Islet precursor cell (in vitro differentiated cells): ENCODE measurements at regions not wholly inside any gene's neighbourhood (a gene's known extent, or its start where the extent isn't known, plus 50 kb on each side); places are given as distances from the start of the nearest gene placed in this dataset.

Source experiments
- DNase-seq: peaks from one replicate; pipeline ENCODE4 v3.0.0-alpha.2; 2018

GRCh38 chr3:54020436-54020835, 101.9 kb upstream of the CACNA2D3 start:
- no peak for DNase-seq

- DNase-seq, result no peak
Measured at GRCh38 chr3:54014067-54014466, 108.3 kb upstream of the CACNA2D3 start.

GRCh38 chr3:54008744-54009143, 113.6 kb upstream of the CACNA2D3 start:
- no peak for DNase-seq

DNA sequence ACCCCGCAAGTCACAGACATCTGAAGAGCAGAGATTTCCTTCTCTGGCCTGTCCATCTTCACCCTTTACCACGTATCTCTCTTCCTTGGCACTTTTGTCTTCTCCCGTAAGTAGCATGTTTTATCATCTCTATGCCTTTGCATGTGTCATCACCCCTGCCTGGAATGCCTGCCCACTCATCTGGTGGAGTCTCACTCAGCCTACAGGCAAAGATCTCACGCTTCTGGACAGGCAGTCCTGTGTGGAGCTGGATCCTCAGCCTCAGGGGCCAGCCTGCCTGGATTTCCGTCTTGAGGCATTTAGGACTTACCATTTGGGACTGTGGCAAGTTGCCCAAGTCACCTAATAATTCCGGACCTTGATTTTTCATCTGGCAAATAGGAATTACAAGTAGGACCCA, 114.3 kb upstream of the CACNA2D3 start:
- DNase-seq, result peak; percentile 76

DNA sequence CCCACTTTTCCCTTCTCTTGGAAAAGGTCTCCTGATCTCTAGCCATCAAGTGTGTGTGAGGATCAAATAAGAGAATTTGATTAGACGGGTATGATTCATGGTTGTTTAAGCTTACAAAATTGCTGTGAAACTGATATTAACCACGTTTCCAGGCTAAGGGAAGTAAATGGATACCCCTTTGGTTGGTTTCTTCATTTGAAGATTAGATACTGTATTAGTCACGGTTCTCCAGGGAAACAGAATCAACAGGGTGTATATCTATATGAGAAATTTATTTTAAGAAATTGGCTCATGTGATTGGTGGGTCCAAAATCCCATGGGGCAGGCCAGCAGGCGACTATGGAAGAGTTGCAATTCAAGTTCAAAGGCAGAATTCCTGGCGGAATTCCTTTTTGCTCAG, 112.7 kb upstream of the SELENOK start:
- no peak for DNase-seq

DNA sequence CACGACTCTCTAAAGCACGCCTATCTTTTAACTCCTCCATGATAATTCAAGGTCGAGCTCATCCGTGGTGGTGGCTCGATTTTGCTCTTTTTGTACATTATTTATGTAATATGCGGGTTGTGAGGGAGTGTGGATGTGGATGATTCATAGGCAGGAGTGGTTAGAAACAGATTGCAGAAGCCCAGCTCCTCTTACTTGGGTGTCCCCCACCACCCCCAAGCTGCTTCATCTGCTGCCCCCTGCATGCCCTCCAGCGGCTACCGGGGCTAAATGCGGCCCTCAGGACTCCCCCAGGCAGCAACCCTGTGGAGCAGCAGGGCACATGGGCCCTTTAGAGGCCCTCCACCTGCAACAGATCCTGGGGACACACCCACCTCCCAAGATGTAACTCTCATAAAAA, 111.5 kb upstream of the SELENOK start:
- DNase-seq, result no peak

DNA sequence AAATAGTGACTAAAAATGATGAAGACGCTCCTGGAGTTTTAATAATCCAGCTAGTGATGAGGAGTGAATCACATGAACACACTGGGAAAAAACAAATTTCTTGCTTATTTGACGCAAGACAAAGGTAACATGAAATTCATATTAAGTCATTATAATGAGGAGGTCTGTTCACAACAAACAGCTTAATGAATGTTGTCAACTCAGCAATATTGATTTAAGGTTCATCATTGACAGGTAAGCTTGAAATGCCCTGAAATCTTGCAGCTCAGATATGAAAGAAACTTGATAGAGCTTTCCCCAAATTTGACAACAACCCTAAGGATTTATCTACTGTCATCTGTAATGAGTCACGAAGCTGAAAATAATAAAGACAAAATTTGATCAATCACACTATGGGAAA, 108.1 kb upstream of the SELENOK start:
- DNase-seq, result no peak

DNA sequence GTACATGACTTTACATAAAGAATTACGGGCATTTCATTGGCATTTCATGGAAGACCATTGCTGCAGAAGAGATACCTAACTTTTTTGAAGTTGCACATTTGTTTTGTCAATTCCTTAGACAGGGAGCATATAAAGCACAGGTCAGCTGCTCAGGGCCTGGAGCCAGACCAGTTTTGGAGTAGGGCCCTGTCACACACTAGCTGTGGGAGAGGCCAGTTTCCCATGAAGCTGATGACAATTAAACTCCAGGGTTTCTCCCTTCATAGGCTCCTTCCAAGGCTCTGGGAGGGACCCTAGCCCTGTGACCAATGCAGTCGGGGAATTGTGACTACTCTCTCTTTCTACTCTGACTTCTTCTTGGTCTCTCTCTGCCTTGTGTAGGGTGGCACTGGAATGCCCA, 107.3 kb upstream of the SELENOK start:
- no peak for DNase-seq

GRCh38 chr3:53997476-53997875, 105.8 kb upstream of the SELENOK start:
- DNase-seq, result no peak

DNA sequence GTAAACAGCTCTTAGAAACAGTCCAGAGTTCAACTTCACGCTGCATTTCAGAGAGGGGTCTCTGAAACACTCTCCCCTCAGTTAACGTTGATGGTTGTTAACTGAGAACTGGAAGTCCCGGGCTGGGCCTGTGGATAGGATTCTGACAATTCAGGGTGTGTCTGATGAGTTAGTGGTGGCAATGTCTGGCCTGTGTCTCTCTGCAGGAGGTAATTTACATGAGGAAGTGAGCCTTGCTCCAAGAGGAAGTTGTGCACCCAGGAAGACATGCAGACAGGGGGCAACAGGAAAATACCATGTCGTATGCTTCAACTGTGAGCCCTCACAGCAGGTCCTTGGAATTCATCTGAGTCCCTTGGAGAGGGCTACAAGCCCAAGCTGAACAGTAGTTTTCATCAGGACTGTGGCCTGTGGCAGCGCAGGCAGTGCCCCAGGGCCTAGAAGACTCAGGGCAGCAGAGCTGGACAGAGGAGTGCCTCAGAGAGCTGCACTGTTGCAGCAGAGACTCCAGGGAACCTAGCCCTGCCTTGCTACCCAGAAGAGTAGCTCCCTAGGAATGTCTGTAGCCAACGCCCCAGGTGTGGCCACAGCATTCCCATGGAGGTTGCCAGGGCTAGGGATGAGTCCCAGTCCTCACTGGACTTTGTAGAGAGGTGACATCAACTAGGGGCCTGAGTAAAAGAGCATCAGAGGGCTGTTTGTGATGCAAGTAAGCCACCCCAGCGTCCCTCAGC, 104.6 kb upstream of the SELENOK start:
- DNase-seq, result peak; percentile 82

GRCh38 chr3:53994986-53995603, 103.4 kb upstream of the SELENOK start:
- DNase-seq, result no peak

DNA sequence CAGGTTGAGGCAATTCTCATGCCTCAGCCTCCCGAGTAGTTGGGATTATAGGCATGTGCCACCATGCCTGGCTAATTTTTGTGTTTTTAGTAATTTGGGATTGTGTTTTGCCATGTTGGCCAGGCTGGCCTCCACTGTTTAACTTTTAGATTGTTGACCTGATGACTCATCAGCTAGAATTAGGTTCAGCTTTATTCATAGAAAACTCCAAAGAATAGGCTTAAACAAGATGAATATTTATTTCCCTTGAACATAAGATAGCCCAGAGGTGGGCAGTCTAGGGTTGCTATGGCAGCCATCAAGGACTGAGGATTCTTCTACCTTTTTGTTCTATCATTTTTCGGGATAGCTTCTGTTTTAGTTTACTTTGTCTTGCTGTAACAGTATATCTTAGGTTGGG, 99.6 kb upstream of the SELENOK start:
- no peak for DNase-seq

DNA sequence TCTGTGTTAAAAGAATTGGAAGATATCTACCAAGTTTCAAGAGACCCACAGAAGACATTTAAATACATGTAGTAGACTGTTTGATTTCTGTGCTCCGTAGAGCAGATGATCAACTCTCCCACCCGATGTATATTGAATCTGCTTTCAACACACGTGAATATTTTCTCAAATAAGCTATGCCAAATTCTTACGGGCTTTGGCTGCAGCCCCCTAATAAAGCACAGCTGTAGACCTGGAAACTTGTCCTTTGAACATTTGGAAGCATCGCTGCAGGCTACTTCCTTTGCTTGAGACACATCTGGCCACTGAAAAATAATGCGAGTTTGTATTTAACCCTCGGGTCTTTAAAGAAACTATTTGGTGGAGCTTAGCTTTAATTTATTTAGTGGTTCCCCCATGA, 98.3 kb upstream of the SELENOK start:
- DNase-seq, result no peak

GRCh38 chr3:53989451-53989850, 97.8 kb upstream of the SELENOK start:
- no peak for DNase-seq

- DNase-seq, result no peak
Measured at GRCh38 chr3:53978386-53978785, 86.7 kb upstream of the SELENOK start.

GRCh38 chr3:53975382-53975781, 83.7 kb upstream of the SELENOK start:
- no peak for DNase-seq

GRCh38 chr3:53974324-53974723, 82.7 kb upstream of the SELENOK start:
- no peak for DNase-seq

GRCh38 chr3:53973905-53974304, 82.2 kb upstream of the SELENOK start:
- no peak for DNase-seq

DNA sequence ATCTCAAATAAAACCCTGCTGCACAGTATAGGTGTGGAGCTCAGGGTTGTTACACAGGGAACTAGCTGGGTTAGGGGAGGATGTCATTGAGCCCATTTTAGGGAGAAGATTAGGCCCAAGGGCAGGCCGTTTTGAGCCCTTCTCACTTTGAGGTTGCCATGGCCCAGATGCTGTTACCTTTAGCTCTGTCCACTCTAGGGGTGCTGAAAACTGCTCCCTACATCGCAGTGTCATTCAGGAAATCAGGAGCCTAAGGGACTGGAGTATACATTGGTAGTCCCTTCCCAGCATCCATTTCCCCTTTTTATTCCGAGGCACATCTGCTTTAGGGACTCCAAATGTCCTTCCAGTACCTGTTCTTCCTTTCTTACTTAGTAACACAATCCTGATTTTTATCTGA, 79.0 kb upstream of the SELENOK start:
- DNase-seq, result no peak

- DNase-seq, result no peak
Measured at GRCh38 chr3:53969086-53969485, 77.4 kb upstream of the SELENOK start.

- no peak for DNase-seq
Measured at GRCh38 chr3:53965291-53965690, 73.6 kb upstream of the SELENOK start.

- no peak for DNase-seq
Measured at GRCh38 chr3:53957831-53958230, 66.2 kb upstream of the SELENOK start.

- DNase-seq, result no peak
Measured at GRCh38 chr3:53956586-53956985, 64.9 kb upstream of the SELENOK start.

- no peak for DNase-seq
Measured at GRCh38 chr3:53949541-53949940, 57.9 kb upstream of the SELENOK start.

DNA sequence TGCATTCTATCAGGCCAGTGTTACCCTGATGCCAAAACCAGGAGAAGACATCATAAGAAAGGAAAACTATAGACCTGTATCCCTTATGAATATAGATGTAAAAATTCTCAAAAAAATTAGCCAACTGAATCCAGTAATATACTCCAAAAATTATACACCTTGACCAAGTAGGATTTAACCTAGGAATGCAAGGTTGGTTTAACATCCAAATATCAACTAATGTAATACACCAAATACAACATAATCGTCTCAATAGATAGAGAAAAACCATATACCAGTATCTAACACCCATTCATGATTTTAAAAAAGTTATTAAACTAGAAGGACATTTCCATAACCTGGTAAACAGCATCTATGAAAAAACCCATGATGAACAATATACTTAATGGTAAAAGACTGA, 56.5 kb upstream of the SELENOK start:
- no peak for DNase-seq
